Lung (tissue), 11 donors: ENCODE measurements at regions not wholly inside any gene's neighbourhood (a gene's known extent, or its start where the extent isn't known, plus 50 kb on each side); places are given as distances from the start of the nearest gene placed in this dataset.

ENCODE experiments used
- ATAC-seq: fragments of 200-7000 bp; cut with Tn5 transposase; one replicate; pipeline ENCODE4 v1.9.1; 2020; ENCODE audit warnings: moderate number of reproducible peaks; ENCODE audit not compliant: insufficient read depth, low FRiP score
- DNase-seq, 3 donors: peaks; one replicate each; pipeline ENCODE4 v3.0.0-alpha.2; 2013 to 2017
- H3K27ac ChIP-seq, 2 donors: one replicate each; pipeline ENCODE4 v1.5.1; 2013; ENCODE audit warnings: mild to moderate bottlenecking in 2 of 2, moderate library complexity in 2 of 2, control low read depth in 1 of 2, inconsistent platforms in 1 of 2, low read depth in 1 of 2, low read length in 1 of 2
- H3K27me3 ChIP-seq, 3 donors: one replicate each; pipeline ENCODE4 v1.5.1; 2013; ENCODE audit warnings: low read length in 2 of 3; ENCODE audit not compliant: control insufficient read depth in 3 of 3, insufficient read depth in 3 of 3
- H3K36me3 ChIP-seq, 4 donors: one replicate each; pipeline ENCODE4 v1.5.1; 2013; ENCODE audit warnings: low read length in 4 of 4, mild to moderate bottlenecking in 1 of 4, moderate library complexity in 1 of 4; ENCODE audit not compliant: control insufficient read depth in 4 of 4, insufficient read depth in 4 of 4
- H3K4me1 ChIP-seq, 5 donors: one replicate each; pipeline ENCODE4 v1.5.1; 2013; ENCODE audit warnings: low read length in 5 of 5, mild to moderate bottlenecking in 2 of 5, moderate library complexity in 1 of 5; ENCODE audit not compliant: control insufficient read depth in 5 of 5, insufficient read depth in 5 of 5
- H3K4me3 ChIP-seq: one replicate; pipeline ENCODE4 v1.5.1; 2013; ENCODE audit warnings: mild to moderate bottlenecking, control low read depth, moderate library complexity
- H3K9ac ChIP-seq, 2 donors: one replicate each; pipeline ENCODE4 v1.5.1; 2013; ENCODE audit warnings: low read length in 2 of 2, control low read depth in 1 of 2; ENCODE audit not compliant: insufficient read depth in 1 of 2
- H3K9me3 ChIP-seq, 4 donors: one replicate each; pipeline ENCODE4 v1.5.1; 2013; ENCODE audit warnings: low read length in 3 of 4, mild to moderate bottlenecking in 1 of 4, moderate library complexity in 1 of 4; ENCODE audit not compliant: control insufficient read depth in 4 of 4, insufficient read depth in 3 of 4
- WGBS, 2 donors: extraction: QIAGEN DNeasy Blood & Tissue Kit; methylation state at CpG; one replicate each; pipeline ENCODE4 v1.1.7; 2013; 5-methylcytosine and 5-hydroxymethylcytosine counted together
- TF ChIP-seq, protein P1 (sequence below): IDR thresholded peaks from 2 replicates; pipeline ENCODE4 v1.5.1; 2012; ENCODE audit warnings: mild to moderate bottlenecking; ENCODE audit errors: control extremely low read depth, extremely low read depth
- donor health status: control.
- donor health status: control.
- donor health status: Bipolar disorder and iron deficiency.
- donor health status: healthy.
- donor health status: DM: yes; HTN: yes; CAD: no.

DNA sequence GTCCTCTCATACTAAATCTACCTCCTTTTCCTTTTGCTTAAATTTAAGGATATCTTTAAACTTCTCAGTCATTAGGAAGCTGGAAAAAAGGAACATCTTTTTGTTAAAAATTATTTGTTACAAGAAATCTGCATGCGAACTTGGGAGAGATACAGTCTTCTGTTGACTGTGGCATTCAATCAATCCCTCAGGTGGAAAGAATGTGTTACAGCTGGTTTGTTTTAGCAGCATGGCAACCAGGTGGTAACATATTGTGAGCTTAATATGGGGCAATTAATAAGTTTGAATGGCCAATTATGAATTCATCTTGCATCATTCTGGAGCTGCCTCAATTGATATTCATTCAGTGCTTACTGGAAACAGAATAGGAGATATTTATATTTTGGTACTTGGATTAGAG, 135.0 kb downstream of the GC start:
- ATAC-seq (no peak), DNase-seq (no peak)
- WGBS, 2 donors = 61 to 85% methylated on average over 1 of the region's 1 CpG
- no peak overlapping the region for H3K27ac ChIP-seq
- H3K36me3 ChIP-seq = no peaks in the 10 kb centered on the region
- H3K4me3 ChIP-seq = no peak overlapping the region
- TF ChIP-seq, protein P1, sequence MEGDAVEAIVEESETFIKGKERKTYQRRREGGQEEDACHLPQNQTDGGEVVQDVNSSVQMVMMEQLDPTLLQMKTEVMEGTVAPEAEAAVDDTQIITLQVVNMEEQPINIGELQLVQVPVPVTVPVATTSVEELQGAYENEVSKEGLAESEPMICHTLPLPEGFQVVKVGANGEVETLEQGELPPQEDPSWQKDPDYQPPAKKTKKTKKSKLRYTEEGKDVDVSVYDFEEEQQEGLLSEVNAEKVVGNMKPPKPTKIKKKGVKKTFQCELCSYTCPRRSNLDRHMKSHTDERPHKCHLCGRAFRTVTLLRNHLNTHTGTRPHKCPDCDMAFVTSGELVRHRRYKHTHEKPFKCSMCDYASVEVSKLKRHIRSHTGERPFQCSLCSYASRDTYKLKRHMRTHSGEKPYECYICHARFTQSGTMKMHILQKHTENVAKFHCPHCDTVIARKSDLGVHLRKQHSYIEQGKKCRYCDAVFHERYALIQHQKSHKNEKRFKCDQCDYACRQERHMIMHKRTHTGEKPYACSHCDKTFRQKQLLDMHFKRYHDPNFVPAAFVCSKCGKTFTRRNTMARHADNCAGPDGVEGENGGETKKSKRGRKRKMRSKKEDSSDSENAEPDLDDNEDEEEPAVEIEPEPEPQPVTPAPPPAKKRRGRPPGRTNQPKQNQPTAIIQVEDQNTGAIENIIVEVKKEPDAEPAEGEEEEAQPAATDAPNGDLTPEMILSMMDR = no peak
- H3K9me3 ChIP-seq = peaks cover 0 to 3% (median 0%) of the 10 kb centered on the region in 4 donors
- H3K4me1 ChIP-seq = no peaks in the 10 kb centered on the region
- H3K9ac ChIP-seq = no peak overlapping the region
- H3K27me3 ChIP-seq = no peaks in the 10 kb centered on the region

DNA sequence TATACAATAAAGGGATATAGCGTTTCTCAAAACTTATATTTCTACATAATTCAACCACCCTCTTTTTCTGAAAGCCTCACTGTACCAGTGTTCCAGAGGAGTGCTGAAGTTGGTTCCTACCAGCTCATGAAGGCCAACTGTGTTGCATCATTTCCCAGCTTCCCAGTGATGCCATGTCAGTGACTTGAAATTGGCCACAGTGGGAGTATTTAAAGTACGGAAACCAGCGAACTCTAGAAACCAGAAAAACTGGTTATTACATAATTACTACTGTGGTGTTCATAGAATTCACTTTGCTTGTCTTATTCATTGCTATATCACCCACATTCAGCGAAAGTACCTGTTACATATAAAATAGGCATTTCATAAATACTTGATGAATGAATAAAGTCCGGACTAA, 135.4 kb downstream of the GC start:
- Histone ChIP-seq H3K9me3 (peaks cover 0 to 3% (median 0%) of the 10 kb centered on the region in 4 donors), H3K4me1 (no peaks in the 10 kb centered on the region), H3K9ac (no peak overlapping the region), H3K27me3 (no peaks in the 10 kb centered on the region), H3K4me3 (no peak overlapping the region), H3K36me3 (no peaks in the 10 kb centered on the region), H3K27ac (no peak overlapping the region)
- TF ChIP-seq, protein P1 = no peak
- 72 to 81% methylated on average over 5 of the region's 5 CpGs for WGBS, 2 donors
- DNase-seq = peak in 1 of 3 donors; percentile 6
- ATAC-seq = no peak

DNA sequence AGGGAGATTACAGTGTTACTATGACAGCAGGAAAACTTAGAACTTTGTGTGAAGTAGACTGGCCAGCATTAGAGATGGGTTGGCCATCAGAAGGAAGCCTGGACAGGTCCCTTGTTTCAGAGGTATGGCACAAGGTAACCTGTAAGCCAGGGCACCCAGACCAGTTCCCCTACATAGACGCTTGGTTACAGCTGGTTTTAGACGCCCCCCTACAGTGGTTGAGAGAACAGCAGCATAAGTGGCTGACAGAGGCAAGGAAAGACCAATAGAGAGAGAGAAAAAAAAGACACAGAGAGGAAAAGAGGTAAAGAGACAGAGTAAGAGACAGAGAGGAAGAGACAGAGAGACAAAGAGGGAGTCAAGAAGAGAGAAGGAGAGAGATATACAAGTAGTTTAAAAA, 144.5 kb downstream of the GC start:
- ATAC-seq (no peak), DNase-seq (no peak)
- no peak overlapping the region for H3K27ac ChIP-seq
- no peak overlapping the region for H3K4me3 ChIP-seq
- H3K4me1 ChIP-seq = no peaks in the 10 kb centered on the region
- no peaks in the 10 kb centered on the region for H3K9me3 ChIP-seq
- whole genome bisulfite sequencing, 2 donors = 83% methylated on average over 2 of the region's 2 CpGs
- H3K9ac ChIP-seq = no peak overlapping the region
- TF ChIP-seq, protein P1 = no peak
- H3K27me3 ChIP-seq = no peaks in the 10 kb centered on the region
- no peaks in the 10 kb centered on the region for H3K36me3 ChIP-seq

DNA sequence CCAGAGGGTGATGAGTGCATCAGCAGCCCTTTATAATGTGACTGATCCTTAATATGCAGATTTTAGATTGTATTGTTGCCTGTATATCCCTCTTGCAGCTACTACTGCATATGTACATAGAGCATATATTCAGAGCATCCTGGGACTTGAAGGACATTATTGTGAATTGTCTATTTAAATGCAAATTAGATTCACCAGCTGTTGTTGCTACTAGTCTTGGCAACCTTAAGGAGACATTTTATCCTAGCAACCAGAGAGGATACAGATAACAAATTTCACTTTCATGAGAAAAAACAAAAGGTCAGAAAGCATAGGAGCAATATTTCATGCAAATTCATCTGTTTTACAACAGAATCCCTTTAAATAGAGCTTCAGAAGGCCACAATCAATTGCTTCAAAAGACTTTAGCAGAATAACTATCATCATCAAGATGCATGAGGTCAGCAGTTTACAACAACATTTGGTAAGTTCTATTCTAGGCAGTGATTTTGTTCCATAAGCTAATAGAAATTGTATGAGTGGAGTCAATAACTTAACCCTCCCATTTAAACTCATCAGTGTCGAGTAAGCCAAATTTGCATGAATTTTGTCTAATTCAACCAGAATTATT, 148.6 kb downstream of the GC start:
- TF ChIP-seq, protein P1 = no peak
- Histone ChIP-seq H3K9ac (no peak overlapping the region), H3K36me3 (no peaks in the 10 kb centered on the region), H3K4me1 (no peaks in the 10 kb centered on the region), H3K9me3 (no peaks in the 10 kb centered on the region), H3K27ac (no peak overlapping the region), H3K27me3 (no peaks in the 10 kb centered on the region), H3K4me3 (no peak overlapping the region)
- DNase-seq = peak in 2 of 3 donors; percentile 39 to 46
- WGBS, 2 donors = 79 to 89% methylated on average over 1 of the region's 1 CpG
- ATAC-seq = no peak
